GM10266 (cell line): ENCODE measurements at regions not wholly inside any gene's neighbourhood (a gene's known extent, or its start where the extent isn't known, plus 50 kb on each side); places are given as distances from the start of the nearest gene placed in this dataset.

ENCODE experiments used
- DNase-seq: peaks from one replicate; pipeline ENCODE4 v3.0.0; 2012; ENCODE audit errors: extremely low spot score
- TF ChIP-seq, protein P1 (sequence below): IDR thresholded peaks from 2 replicates; pipeline ENCODE4 v1.5.1; 2012; ENCODE audit warnings: mild to moderate bottlenecking, low read depth; ENCODE audit not compliant: control insufficient read depth, insufficient read depth; ENCODE audit errors: missing control alignments

DNA sequence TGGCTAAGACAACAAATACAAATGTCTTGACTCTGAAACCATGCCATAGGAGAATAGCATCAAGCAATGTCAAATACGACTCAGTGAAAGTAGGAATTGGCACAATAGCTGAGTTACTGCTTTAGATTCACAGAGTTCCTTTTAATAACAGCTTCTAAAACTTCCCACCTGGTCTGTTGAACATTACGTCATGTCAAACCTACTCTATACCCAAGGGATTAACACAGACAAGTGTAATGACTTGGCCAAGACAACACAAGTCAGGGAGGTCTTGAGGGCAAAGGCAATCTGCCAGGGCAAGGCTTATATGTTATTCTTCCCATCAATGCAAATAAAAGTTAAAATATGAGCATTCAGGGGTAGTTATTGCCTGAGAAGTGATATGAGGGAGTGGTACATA lies 265.1 kb upstream of the PRDM1 start:
- no peak for DNase-seq
- TF ChIP-seq, protein P1, sequence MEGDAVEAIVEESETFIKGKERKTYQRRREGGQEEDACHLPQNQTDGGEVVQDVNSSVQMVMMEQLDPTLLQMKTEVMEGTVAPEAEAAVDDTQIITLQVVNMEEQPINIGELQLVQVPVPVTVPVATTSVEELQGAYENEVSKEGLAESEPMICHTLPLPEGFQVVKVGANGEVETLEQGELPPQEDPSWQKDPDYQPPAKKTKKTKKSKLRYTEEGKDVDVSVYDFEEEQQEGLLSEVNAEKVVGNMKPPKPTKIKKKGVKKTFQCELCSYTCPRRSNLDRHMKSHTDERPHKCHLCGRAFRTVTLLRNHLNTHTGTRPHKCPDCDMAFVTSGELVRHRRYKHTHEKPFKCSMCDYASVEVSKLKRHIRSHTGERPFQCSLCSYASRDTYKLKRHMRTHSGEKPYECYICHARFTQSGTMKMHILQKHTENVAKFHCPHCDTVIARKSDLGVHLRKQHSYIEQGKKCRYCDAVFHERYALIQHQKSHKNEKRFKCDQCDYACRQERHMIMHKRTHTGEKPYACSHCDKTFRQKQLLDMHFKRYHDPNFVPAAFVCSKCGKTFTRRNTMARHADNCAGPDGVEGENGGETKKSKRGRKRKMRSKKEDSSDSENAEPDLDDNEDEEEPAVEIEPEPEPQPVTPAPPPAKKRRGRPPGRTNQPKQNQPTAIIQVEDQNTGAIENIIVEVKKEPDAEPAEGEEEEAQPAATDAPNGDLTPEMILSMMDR = no peak

DNA sequence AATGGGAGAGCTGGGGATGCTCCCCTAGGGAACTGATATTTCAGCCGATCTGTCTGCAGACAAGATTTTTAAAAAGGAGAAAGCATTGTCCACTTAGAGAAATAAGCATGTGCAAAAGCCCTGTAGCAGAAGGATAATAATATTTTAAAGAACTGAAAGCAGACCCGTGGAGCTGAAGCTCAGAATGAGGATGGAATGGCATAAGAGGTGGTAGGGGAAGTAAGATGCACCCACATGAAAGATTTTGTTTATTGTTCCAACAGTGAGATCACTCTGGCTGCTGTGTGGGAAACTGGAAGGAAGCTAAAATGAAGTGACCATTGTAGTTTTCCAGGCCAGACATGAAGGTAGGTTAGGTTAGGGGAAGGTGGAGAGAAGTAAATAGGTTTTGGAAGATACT lies 266.4 kb upstream of the PRDM1 start:
- DNase-seq = no peak
- TF ChIP-seq, protein P1 = no peak

DNA sequence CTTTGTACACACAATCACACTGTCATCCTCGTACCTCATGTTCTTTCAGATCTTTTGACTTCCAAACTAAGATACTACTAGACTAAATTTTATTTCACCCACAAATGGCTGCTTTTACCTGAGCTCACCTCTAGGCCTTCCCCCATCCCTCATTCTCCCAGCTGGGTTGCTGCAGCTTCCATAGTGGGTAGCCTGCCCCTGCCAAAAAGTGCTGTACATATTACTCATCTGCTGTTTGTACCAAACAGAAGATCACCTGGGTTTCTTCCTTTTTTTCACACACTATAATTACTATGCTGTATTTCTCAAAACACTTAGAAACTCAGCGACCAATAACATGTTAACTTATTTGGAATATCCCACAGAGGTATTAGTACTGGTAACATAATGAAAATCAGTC lies 267.6 kb upstream of the PRDM1 start:
- TF ChIP-seq, protein P1 = no peak
- no peak for DNase-seq

DNA sequence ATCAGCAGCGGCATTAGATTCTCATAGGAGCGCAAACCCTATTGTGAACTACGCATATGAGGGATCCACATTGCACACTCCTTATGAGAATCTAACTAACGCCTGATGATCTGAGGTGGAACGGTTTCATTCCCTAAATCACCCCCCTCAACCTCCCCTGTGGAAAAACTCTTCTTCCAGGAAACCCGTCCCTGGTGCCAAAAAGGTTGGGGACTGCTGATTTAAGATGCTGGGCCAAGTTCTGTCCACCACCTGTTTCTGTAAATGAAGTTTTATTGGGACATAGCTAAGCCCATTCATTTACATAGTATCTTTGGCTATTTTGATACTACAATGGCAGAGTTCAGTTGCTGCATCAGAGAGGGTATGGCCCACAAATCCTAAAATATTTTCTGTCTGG lies 268.2 kb upstream of the PRDM1 start:
- no peak for DNase-seq
- TF ChIP-seq, protein P1 = no peak

DNA sequence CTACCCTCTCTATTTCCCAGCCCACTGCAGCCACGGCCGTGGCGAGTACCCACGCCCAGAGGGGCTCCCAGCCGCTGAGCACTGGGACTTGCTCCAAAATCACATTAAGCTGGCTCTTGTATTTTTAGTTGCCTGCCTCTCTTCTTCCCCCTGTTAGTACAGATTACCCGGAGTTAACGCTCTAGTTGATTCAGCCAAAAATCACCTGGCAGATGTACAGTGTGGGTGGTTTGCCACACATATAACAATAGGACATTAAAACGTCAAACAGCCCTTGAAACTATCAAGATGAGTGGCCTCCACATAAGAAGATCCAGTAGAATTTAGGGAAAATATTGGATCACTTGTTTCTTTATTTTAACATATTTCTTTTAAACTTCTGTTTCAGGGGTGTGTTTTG lies 268.8 kb upstream of the PRDM1 start:
- TF ChIP-seq, protein P1 = no peak
- no peak for DNase-seq

DNA sequence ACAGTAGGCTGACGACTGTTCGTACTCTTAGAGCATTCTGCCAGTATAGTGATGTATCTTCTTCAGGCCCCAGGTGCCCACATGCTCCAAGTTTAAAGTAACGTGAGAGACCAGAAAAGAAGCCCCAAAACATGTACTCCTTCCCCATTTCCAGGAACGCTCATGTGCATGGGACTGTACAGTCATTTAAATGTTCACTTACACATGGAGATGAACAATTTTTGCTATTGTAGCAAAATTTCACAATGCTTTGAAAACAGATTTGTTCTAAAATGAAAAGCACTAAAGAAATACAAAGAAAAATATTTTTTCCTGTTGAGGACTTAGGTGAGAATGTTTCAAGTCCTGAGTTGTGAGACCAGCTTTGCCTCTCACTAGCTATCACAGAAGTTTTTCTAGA lies 269.3 kb upstream of the PRDM1 start:
- no peak for DNase-seq
- TF ChIP-seq, protein P1 = no peak

DNA sequence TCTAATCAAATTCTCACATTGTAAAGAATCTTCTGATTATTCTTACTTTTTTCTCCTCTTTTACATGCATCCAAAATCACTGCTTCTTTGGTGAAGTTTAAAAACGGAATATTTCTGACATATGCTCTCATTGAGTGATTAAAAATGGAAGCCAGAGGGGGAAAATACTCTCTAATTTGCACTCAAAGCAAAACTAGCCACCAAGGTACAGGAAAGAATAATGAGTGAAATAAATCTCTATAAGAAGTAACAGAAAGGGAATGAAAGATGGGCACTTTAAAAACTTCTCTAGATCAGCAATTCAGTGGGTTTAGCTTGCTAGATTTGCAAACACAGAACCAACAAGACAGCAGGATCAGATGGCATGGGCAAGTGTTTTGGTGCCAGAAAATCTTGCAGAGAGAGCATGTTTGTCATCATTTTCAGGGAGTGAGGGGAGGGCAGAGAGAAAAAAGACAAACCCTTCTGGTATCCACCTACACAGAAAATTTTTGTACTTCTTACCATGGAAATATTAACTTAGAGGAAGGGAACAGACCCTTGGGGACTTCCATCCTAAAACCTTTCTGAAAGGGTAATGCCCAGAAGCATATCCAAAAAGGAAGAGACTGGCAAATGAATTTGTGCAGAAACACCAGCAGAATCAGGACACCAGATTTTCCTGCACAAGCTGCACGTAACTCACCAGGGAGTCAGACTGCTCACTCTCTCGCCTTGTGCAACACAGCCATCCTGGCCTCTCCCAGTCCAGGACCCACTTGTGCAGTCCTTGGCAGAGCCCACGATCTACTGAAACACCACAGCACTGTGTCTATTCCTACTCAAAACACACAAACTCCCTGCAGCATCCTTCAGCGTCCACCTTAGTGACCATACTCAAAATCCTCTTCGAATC lies 270.2 kb upstream of the PRDM1 start:
- DNase-seq = no peak
- TF ChIP-seq, protein P1 = no peak
